Right lobe of liver (tissue), 4 donors: ENCODE measurements at regions not wholly inside any gene's neighbourhood (a gene's known extent, or its start where the extent isn't known, plus 50 kb on each side); places are given as distances from the start of the nearest gene placed in this dataset.

Experiments used
- CTCF ChIP-seq, 4 donors: fragments of 200-600 bp in 3 of 4; fragments of 450-650 bp in 1 of 4; IDR thresholded peaks; one replicate each; pipeline versions ENCODE4 v1.5.1 to v1.8.0; 2016 to 2022; ENCODE audit warnings: antibody characterized with exemption in 4 of 4, mild to moderate bottlenecking in 2 of 4
- POLR2A ChIP-seq: fragments of 450-650 bp; IDR thresholded peaks from one replicate; pipeline ENCODE4 v1.6.1; 2017; ENCODE audit warnings: antibody characterized with exemption, mild to moderate bottlenecking
- donor health status: DM: no; HTN: no; CAD: no.
- donor health status: DM: no; HTN: no; CAD: no.
- donor health status: DM: no; HTN: yes; CAD: no.

- no peak for TF ChIP-seq CTCF (IDR thresholded peaks at IDR 0.05)
- no peak for TF ChIP-seq POLR2A
Observed at GRCh38 chr4:95963456-95963855, 123.6 kb downstream of the PDHA2 start.
